ENCODE measurements at regions not wholly inside any gene's neighbourhood (a gene's known extent, or its start where the extent isn't known, plus 50 kb on each side); places are given as distances from the start of the nearest gene placed in this dataset.

- in situ Hi-C loops (cut with HindIII; ENCODE audit: low pct_ligation_motif_present, low sequenced_read_pairs): no loop called here
- Histone ChIP-seq H3K27ac (no peak overlapping the region), H3K36me3 (replicated peaks) (no peaks in the 10 kb centered on the region), H3K27me3 (replicated peaks) (no peaks in the 10 kb centered on the region), H3K4me3 (ENCODE audit: low read depth, low read length) (no peak overlapping the region)
- no peak for DNase-seq
- TF ChIP-seq CTCF (IDR thresholded peaks at IDR 0.05; ENCODE audit: low read depth, low read length, missing control alignments): no peak
Measured at GRCh38 chr3:127445581-127446343, 144.8 kb downstream of the TPRA1 start.

GRCh38 chr3:127444761-127445160 lies 145.8 kb downstream of the TPRA1 start:
- TF ChIP-seq CTCF (IDR thresholded peaks at IDR 0.05; ENCODE audit: low read depth, low read length, missing control alignments): no peak
- Histone ChIP-seq H3K27ac (no peak overlapping the region), H3K36me3 (replicated peaks) (no peaks in the 10 kb centered on the region), H3K27me3 (replicated peaks) (no peaks in the 10 kb centered on the region), H3K4me3 (ENCODE audit: low read depth, low read length) (no peak overlapping the region)
- no peak for DNase-seq
- in situ Hi-C loops (cut with HindIII; ENCODE audit: low pct_ligation_motif_present, low sequenced_read_pairs): no loop called here

- Histone ChIP-seq H3K4me3 (ENCODE audit: low read depth, low read length) (no peak overlapping the region), H3K36me3 (replicated peaks) (no peaks in the 10 kb centered on the region), H3K27ac (no peak overlapping the region), H3K27me3 (replicated peaks) (no peaks in the 10 kb centered on the region)
- TF ChIP-seq CTCF (IDR thresholded peaks at IDR 0.05; ENCODE audit: low read depth, low read length, missing control alignments): no peak
- DNase-seq: no peak
- in situ Hi-C loops (cut with HindIII; ENCODE audit: low pct_ligation_motif_present, low sequenced_read_pairs): no loop called here
Measured at GRCh38 chr3:127443581-127444375, 146.8 kb downstream of the TPRA1 start.

- DNase-seq: no peak
- TF ChIP-seq CTCF (IDR thresholded peaks at IDR 0.05; ENCODE audit: low read depth, low read length, missing control alignments): no peak
- Histone ChIP-seq H3K36me3 (replicated peaks) (no peaks in the 10 kb centered on the region), H3K27me3 (replicated peaks) (no peaks in the 10 kb centered on the region), H3K4me3 (ENCODE audit: low read depth, low read length) (no peak overlapping the region), H3K27ac (no peak overlapping the region)
- in situ Hi-C loops (cut with HindIII; ENCODE audit: low pct_ligation_motif_present, low sequenced_read_pairs): no loop called here
Measured at GRCh38 chr3:127442506-127442905, 148.0 kb downstream of the TPRA1 start.

GRCh38 chr3:127441764-127442163 lies 148.8 kb downstream of the TPRA1 start:
- no peaks in the 10 kb centered on the region for H3K36me3 ChIP-seq (replicated peaks)
- TF ChIP-seq CTCF (IDR thresholded peaks at IDR 0.05; ENCODE audit: low read depth, low read length, missing control alignments): no peak
- no peak overlapping the region for H3K27ac ChIP-seq
- DNase-seq: no peak
- H3K4me3 ChIP-seq (ENCODE audit: low read depth, low read length): no peak overlapping the region
- no peaks in the 10 kb centered on the region for H3K27me3 ChIP-seq (replicated peaks)
- in situ Hi-C loops (cut with HindIII; ENCODE audit: low pct_ligation_motif_present, low sequenced_read_pairs): no loop called here
